PFSK-1 (cell line): ENCODE measurements at regions not wholly inside any gene's neighbourhood (a gene's known extent, or its start where the extent isn't known, plus 50 kb on each side); places are given as distances from the start of the nearest gene placed in this dataset.

Experiments
- POLR2AphosphoS5 ChIP-seq: IDR thresholded peaks from 2 replicates; pipeline ENCODE4 v1.6.1; 2012; ENCODE audit warnings: low read depth, mild to moderate bottlenecking, control low read depth, low read length, moderate library complexity
- TF ChIP-seq, protein P1 (sequence below), 2 experiments: IDR thresholded peaks; 2 replicates each; pipeline versions ENCODE4 v1.6.1 to v1.8.0; 2011 to 2012; ENCODE audit warnings: low read depth in 2 of 2, low read length in 2 of 2, control low read depth in 1 of 2, inconsistent platforms in 1 of 2, mild to moderate bottlenecking in 1 of 2, moderate library complexity in 1 of 2; ENCODE audit not compliant: insufficient read depth in 1 of 2

DNA sequence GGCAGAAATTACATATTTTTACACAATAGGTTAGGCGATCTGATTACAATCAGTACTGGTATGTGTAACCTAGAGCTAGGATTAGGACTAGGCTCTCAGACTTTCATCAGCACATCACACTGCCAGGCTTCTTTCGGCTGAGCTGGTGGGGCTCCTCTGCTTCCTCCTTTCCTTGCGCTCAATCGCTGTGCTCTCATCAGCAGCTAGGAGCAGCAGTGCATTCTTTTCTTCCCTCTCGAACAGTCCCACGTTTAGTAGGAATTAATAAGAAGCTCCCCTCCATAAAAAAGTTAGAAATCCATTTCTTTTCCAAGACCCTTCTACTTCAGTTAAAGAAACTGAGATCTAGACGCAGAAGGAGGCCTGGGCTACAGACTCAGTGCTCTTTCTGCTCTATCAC, 350.4 kb downstream of the SPRY1 start:
- TF ChIP-seq, protein P1, sequence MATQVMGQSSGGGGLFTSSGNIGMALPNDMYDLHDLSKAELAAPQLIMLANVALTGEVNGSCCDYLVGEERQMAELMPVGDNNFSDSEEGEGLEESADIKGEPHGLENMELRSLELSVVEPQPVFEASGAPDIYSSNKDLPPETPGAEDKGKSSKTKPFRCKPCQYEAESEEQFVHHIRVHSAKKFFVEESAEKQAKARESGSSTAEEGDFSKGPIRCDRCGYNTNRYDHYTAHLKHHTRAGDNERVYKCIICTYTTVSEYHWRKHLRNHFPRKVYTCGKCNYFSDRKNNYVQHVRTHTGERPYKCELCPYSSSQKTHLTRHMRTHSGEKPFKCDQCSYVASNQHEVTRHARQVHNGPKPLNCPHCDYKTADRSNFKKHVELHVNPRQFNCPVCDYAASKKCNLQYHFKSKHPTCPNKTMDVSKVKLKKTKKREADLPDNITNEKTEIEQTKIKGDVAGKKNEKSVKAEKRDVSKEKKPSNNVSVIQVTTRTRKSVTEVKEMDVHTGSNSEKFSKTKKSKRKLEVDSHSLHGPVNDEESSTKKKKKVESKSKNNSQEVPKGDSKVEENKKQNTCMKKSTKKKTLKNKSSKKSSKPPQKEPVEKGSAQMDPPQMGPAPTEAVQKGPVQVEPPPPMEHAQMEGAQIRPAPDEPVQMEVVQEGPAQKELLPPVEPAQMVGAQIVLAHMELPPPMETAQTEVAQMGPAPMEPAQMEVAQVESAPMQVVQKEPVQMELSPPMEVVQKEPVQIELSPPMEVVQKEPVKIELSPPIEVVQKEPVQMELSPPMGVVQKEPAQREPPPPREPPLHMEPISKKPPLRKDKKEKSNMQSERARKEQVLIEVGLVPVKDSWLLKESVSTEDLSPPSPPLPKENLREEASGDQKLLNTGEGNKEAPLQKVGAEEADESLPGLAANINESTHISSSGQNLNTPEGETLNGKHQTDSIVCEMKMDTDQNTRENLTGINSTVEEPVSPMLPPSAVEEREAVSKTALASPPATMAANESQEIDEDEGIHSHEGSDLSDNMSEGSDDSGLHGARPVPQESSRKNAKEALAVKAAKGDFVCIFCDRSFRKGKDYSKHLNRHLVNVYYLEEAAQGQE (IDR thresholded peaks at IDR 0.05; ENCODE audit: insufficient read depth in 1 of 2, low read depth in 2 of 2, low read length in 2 of 2), result no peak
- no peak for TF ChIP-seq POLR2AphosphoS5
